CD14-positive monocyte (primary cell): ENCODE measurements at regions not wholly inside any gene's neighbourhood (a gene's known extent, or its start where the extent isn't known, plus 50 kb on each side); places are given as distances from the start of the nearest gene placed in this dataset.
A peak's percentile ranks its signal among the peaks of the same experiment; 100 is the strongest.

Experiments
- DNase-seq, 3 donors: peaks; one replicate each; pipeline ENCODE4 v3.0.0-alpha.2; 2011 to 2022
- H2AFZ ChIP-seq: 2 replicates; pipeline ENCODE4 v1.6.0; 2012; ENCODE audit warnings: mild to moderate bottlenecking, low read depth, low read length, inconsistent platforms; ENCODE audit not compliant: insufficient read depth, poor library complexity, severe bottlenecking
- H3K27ac ChIP-seq, 2 donors: 1 replicate in 1 of 2; 2 replicates in 1 of 2; pipeline ENCODE4 v1.5.1; 2012 to 2013; ENCODE audit warnings: low read length in 2 of 2, control low read depth in 1 of 2, inconsistent platforms in 1 of 2, low read depth in 1 of 2, mild to moderate bottlenecking in 1 of 2
- H3K27me3 ChIP-seq, 2 donors: one replicate each; pipeline versions ENCODE4 v1.6.0 to v1.6.1; 2011 to 2013; ENCODE audit warnings: low read length in 2 of 2; ENCODE audit not compliant: control insufficient read depth in 2 of 2, insufficient read depth in 2 of 2
- H3K36me3 ChIP-seq, 2 donors: replicated peaks in 1 of 2; 1 replicate in 1 of 2; 2 replicates in 1 of 2; pipeline versions ENCODE4 v1.5.1 to v1.6.1; 2012 to 2013; ENCODE audit warnings: low read length in 2 of 2, control low read depth in 1 of 2, inconsistent platforms in 1 of 2, mild to moderate bottlenecking in 1 of 2; ENCODE audit not compliant: insufficient read depth in 2 of 2, control insufficient read depth in 1 of 2
- H3K4me1 ChIP-seq, 2 donors: 1 replicate in 1 of 2; 2 replicates in 1 of 2; pipeline versions ENCODE4 v1.5.1 to v1.6.1; 2012 to 2013; ENCODE audit warnings: low read length in 2 of 2, control low read depth in 1 of 2, inconsistent platforms in 1 of 2, mild to moderate bottlenecking in 1 of 2, moderate library complexity in 1 of 2; ENCODE audit not compliant: insufficient read depth in 2 of 2, control insufficient read depth in 1 of 2
- H3K4me2 ChIP-seq: replicated peaks from 2 replicates; pipeline ENCODE3; 2012; ENCODE audit warnings: low read length, moderate library complexity, mild to moderate bottlenecking; ENCODE audit not compliant: poor library complexity, severe bottlenecking; ENCODE audit errors: extremely low read depth
- H3K4me3 ChIP-seq, 3 experiments: fragments of 200-600 bp in 1 of 3; sonication (generic) in 1 of 3; replicated peaks in 1 of 3; 1 replicate in 2 of 3; 2 replicates in 1 of 3; pipeline ENCODE4 v1.5.1; 2011 to 2013; ENCODE audit warnings: low read length in 3 of 3, mild to moderate bottlenecking in 3 of 3, control low read depth in 2 of 3, low read depth in 2 of 3, inconsistent platforms in 1 of 3, moderate library complexity in 1 of 3
- H3K79me2 ChIP-seq: 2 replicates; pipeline ENCODE4 v1.6.0; 2012; ENCODE audit warnings: mild to moderate bottlenecking, control low read depth, inconsistent platforms, low read length, moderate library complexity; ENCODE audit not compliant: insufficient read depth
- H3K9ac ChIP-seq: 2 replicates; pipeline ENCODE4 v1.6.0; 2017; ENCODE audit warnings: low read length, mild to moderate bottlenecking; ENCODE audit not compliant: insufficient read depth, poor library complexity, severe bottlenecking
- H3K9me3 ChIP-seq, 2 donors: replicated peaks in 1 of 2; 1 replicate in 1 of 2; 2 replicates in 1 of 2; pipeline versions ENCODE4 v1.5.1 to v1.6.1; 2012 to 2013; ENCODE audit warnings: low read length in 2 of 2, control low read depth in 1 of 2; ENCODE audit not compliant: control insufficient read depth in 1 of 2, insufficient read depth in 1 of 2
- H4K20me1 ChIP-seq: 2 replicates; pipeline ENCODE4 v1.6.0; 2012; ENCODE audit warnings: mild to moderate bottlenecking, low read length, control low read depth, moderate library complexity; ENCODE audit not compliant: insufficient read depth
- H3K27ac Mint-ChIP-seq, 7 donors: one replicate each; pipeline ENCODE4 v1.8.0; 2020; ENCODE audit warnings: mild to moderate bottlenecking in 7 of 7, mixed read lengths in 7 of 7, moderate library complexity in 6 of 7, inconsistent platforms in 2 of 7
- H3K27me3 Mint-ChIP-seq, 3 donors: one replicate each; pipeline ENCODE4 v1.8.0; 2021 to 2022; ENCODE audit warnings: low read depth in 3 of 3, mild to moderate bottlenecking in 3 of 3, mixed read lengths in 3 of 3, moderate library complexity in 3 of 3, inconsistent platforms in 1 of 3
- H3K36me3 Mint-ChIP-seq, 2 donors: one replicate each; pipeline ENCODE4 v1.8.0; 2020; ENCODE audit warnings: mixed read lengths in 2 of 2, inconsistent platforms in 1 of 2, mild to moderate bottlenecking in 1 of 2
- H3K4me1 Mint-ChIP-seq: one replicate; pipeline ENCODE4 v1.8.0; 2020; ENCODE audit warnings: mild to moderate bottlenecking, mixed read lengths
- H3K4me3 Mint-ChIP-seq, 2 donors: one replicate each; pipeline ENCODE4 v1.8.0; 2020; ENCODE audit warnings: mild to moderate bottlenecking in 2 of 2, mixed read lengths in 2 of 2, moderate library complexity in 1 of 2
- H3K9me3 Mint-ChIP-seq, 7 donors: one replicate each; pipeline ENCODE4 v1.8.0; 2020 to 2022; ENCODE audit warnings: mixed read lengths in 7 of 7, mild to moderate bottlenecking in 6 of 7, moderate library complexity in 6 of 7, inconsistent platforms in 2 of 7
- CTCF ChIP-seq: fragments of 200-600 bp; IDR thresholded peaks from one replicate; pipeline ENCODE4 v1.8.0; 2022; ENCODE audit warnings: antibody characterized with exemption, mild to moderate bottlenecking
- WGBS: methylation state at CpG from one replicate; pipeline ENCODE4 v1.1.5; 2013; ENCODE audit warnings: missing lambda C conversion rate; ENCODE audit not compliant: insufficient coverage; 5-methylcytosine and 5-hydroxymethylcytosine counted together
- intact Hi-C, 2 donors: fragments of 100-400 bp; cut with micrococcal nuclease; formaldehyde crosslinking; loops; one replicate each; pipeline versions ENCODE4 v1.15.0 to v1.15.1; 2023

GRCh38 chr15:24766511-24767133 lies 91.0 kb downstream of the NPAP1 start:
- no peak overlapping the region for H3K4me3 Mint-ChIP-seq
- H3K27me3 Mint-ChIP-seq: no peaks in the 10 kb centered on the region
- no peaks in the 10 kb centered on the region for H3K4me1 Mint-ChIP-seq
- H3K9me3 Mint-ChIP-seq: peaks cover 0 to 6% (median 2%) of the 10 kb centered on the region in 7 donors
- no peak for TF ChIP-seq CTCF
- Histone ChIP-seq H3K9me3 (peaks cover 0 to 2% of the 10 kb centered on the region in 2 donors), H4K20me1 (no peaks in the 10 kb centered on the region), H3K4me2 (no peak overlapping the region), H3K79me2 (no peaks in the 10 kb centered on the region), H3K27me3 (no peaks in the 10 kb centered on the region), H3K4me3 (no peak overlapping the region), H2AFZ (no peak overlapping the region), H3K27ac (no peak overlapping the region), H3K4me1 (no peaks in the 10 kb centered on the region), H3K36me3 (no peaks in the 10 kb centered on the region), H3K9ac (no peak overlapping the region)
- H3K27ac Mint-ChIP-seq: no peak overlapping the region
- intact Hi-C loops: no loop called here
- H3K36me3 Mint-ChIP-seq: no peaks in the 10 kb centered on the region
- WGBS: no CpG with 5 or more reads among the region's 1 CpG
- no peak for DNase-seq

DNA sequence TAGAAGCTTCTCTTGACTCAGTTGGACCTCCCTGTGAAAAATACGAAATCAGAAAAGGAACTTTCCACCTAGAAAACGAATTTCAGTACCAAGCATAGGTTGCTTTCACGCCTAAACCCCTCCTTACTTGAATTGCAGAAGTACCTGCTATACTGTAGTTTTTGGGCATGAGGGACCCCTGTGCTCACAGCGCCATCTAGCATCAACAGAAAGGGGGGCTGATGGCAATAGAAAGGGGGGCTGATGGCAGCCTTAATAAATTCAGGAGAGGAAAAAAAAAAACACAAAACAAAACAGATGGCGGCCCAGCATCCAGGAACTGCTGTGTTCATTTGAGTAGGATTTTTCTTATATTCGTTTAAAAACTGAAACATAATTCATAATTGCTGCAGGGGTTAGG lies 96.7 kb downstream of the NPAP1 start:
- intact Hi-C loops: no loop called here
- no peak overlapping the region for H3K27ac Mint-ChIP-seq
- peaks cover 21 to 29% of the 10 kb centered on the region in 2 donors for H3K9me3 ChIP-seq
- peaks cover 0 to 2% of the 10 kb centered on the region in 2 donors for H3K36me3 Mint-ChIP-seq
- TF ChIP-seq CTCF: no peak
- H3K79me2 ChIP-seq: no peaks in the 10 kb centered on the region
- no peaks in the 10 kb centered on the region for H3K4me1 ChIP-seq
- H3K27ac ChIP-seq: no peak overlapping the region
- no peak overlapping the region for H3K9ac ChIP-seq
- H3K27me3 ChIP-seq: no peaks in the 10 kb centered on the region
- H3K4me3 Mint-ChIP-seq: peak overlapping the region in 1 of 2 donors; percentile 3
- no peak overlapping the region for H3K4me2 ChIP-seq
- WGBS: 60% methylated on average over 1 of the region's 6 CpGs
- H3K4me3 ChIP-seq: peak overlapping the region in 1 of 3 experiments; percentile 54
- H3K36me3 ChIP-seq: no peaks in the 10 kb centered on the region
- DNase-seq: no peak
- no peaks in the 10 kb centered on the region for H4K20me1 ChIP-seq
- H3K27me3 Mint-ChIP-seq: peaks cover 2 to 11% (median 2%) of the 10 kb centered on the region in 3 donors
- no peak overlapping the region for H2AFZ ChIP-seq
- no peaks in the 10 kb centered on the region for H3K4me1 Mint-ChIP-seq
- peaks cover 10 to 41% (median 27%) of the 10 kb centered on the region in 7 donors for H3K9me3 Mint-ChIP-seq
